ENCODE measurements at regions not wholly inside any gene's neighbourhood (a gene's known extent, or its start where the extent isn't known, plus 50 kb on each side); places are given as distances from the start of the nearest gene placed in this dataset.

DNA sequence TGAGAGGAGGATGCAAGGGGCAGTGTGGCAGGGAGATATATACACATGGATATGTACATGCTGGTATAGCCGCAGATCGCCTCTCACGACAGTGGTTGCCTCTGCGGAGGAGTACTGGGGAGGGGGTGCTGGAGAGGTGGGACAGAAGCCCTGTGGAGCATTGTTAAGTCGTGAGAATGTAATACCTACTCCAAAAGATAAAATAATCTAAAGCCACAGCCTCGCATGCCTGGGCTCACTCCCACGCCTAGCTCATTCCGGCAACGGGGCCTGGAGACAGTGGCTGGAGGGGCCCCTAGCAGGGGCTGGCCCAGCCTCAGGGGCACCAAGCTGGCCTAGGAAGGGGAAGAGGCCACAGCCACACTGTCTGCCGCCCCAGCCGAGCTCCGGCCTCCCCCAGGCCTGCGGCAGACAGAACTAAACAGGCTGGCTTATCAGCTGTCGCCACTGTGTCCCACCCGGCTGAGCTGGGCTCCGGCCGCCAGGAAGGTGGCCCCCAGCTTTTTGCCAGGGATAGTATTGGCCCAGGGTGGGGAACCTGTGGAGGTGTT, 65.1 kb upstream of the LCTL start:
- TF ChIP-seq EZH2 (IDR thresholded peaks at IDR 0.05; ENCODE audit: borderline replicate concordance), result no peak
- TF ChIP-seq CTCF (IDR thresholded peaks at IDR 0.05; ENCODE audit: poor library complexity), result no peak
